ENCODE measurements at regions not wholly inside any gene's neighbourhood (a gene's known extent, or its start where the extent isn't known, plus 50 kb on each side); places are given as distances from the start of the nearest gene placed in this dataset.
"Not testable (repeated sequence)": the region's sequence is repeated elsewhere in the genome, so short reads cannot be mapped to it uniquely, and the experiment has no call there.

DNA sequence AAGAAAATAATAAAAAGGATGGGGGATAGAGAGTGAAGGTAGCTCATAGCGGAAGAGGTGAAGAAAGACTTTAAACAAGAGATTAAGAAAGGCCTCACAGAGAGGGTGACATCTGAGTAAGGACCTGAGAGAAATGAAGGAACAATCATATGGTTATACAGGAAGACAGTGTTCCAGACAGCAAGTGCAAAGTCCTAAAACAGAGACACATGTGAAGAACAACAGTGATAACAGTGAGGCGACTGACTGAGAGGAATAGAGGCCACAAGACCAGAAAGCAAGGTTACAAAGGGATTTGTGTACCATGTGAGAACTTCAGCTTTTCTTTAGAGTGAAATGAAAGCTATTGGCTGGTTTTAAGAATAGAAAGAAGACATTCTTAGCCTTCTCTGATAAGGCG is 141.6 kb upstream of the PALMD start:
- no peak for DNase-seq

DNA sequence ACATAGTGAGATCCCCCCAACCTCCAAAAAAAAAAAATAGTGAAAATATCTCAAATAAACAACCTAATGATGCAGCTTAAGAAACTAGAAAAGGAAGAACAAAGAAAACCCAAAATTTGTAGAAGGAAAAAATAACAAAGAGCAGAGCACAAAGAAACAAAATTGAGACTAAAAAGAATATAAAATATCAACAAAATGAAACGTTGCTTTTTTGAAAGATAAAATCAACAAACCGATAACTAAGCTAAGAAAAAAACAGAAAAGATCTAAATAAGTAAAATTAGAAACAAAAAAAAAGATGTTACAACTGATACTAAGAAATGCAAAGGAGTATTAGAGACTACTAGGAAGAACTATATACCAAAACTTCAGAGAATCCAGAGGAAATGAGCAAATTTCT is 139.3 kb upstream of the PALMD start:
- DNase-seq: no peak

DNA sequence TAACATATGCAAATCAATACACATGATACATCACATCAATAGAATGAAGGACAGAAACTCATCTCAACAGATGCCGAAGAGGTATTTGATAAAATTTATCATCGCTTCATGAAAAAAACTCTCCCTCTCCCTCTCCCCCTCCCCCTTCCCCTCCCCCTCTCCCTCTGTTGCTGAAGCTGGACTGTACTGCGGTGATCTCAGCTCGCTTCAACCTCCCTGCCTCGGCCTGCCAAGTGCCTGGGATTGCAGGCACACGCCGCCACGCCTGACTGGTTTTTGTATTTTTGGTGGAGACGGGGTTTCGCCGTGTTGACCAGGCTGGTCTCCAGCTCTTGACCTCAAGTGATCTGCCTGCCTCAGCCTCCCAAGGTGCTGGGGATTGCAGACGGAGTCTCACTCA is 138.5 kb upstream of the PALMD start:
- not testable (repeated sequence) for DNase-seq

DNA sequence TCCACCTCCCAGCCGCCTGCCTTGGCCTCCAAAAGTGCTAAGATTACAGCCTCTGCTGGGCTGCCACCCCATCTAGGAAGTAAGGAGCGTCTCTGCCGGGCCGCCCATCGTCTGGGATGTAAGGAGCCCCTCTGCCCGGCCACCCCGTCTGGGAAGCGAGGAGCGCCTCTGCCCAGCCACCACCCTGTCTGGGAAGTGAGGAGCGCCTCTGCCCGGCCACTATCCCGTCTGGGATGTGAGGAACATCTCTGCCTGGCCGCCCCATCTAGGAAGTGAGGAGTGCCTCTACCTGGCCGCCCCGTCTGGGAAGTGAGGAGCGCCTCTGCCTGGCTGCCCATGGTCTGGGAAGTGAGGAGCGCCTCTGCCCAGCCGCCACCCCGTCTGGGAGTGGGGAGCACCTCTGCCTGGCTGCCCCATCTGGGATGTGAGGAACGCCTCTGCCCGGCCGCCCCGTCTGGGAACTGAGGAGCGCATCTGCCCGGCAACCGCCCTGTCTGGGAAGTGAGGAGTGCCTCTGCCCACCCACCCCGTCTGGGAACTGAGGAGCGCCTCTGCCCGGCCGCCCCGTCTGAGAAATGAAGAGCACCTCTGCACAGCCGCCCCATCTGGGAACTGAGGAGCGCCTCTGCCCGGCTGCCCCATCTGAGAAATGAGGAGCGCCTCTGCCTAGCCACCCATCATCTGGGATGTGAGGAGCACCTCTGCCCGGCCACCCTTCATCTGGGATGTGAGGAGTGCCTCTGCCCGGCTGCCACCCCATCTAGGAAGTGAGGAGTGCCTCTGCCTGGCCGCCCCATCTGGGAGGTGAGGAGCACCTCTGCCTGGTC is 137.8 kb upstream of the PALMD start:
- no peak for DNase-seq

DNA sequence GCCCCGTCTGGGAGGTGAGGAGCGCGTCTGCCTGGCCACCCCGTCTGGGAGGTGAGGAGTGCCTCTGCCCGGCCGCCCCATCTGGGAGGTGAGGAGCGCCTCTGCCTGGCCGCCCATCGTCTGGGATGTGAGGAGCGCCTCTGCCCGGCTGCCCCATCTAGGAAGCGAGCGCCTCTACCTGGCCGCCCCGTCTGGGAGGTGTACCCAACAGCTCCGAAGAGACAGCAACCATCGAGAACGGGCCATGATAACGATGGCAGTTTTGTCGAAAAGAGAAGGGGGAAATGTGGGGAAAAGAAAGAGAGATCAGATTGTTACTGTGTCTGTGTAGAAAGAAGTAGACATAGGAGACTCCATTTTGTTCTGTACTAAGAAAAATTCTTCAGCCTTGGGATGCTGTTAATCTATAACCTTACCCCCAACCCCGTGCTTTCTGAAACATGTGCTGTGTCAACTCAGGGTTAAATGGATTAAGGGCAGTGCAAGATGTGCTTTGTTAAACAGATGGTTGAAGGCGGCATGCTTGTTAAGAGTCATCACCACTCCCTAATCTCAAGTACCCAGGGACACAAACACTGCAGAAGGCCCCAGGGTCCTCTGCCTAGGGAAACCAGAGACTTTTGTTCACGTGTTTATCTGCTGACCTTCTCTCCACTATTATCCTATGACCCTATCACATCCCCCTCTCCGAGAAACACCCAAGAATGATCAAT is 137.0 kb upstream of the PALMD start:
- not testable (repeated sequence) for DNase-seq

DNA sequence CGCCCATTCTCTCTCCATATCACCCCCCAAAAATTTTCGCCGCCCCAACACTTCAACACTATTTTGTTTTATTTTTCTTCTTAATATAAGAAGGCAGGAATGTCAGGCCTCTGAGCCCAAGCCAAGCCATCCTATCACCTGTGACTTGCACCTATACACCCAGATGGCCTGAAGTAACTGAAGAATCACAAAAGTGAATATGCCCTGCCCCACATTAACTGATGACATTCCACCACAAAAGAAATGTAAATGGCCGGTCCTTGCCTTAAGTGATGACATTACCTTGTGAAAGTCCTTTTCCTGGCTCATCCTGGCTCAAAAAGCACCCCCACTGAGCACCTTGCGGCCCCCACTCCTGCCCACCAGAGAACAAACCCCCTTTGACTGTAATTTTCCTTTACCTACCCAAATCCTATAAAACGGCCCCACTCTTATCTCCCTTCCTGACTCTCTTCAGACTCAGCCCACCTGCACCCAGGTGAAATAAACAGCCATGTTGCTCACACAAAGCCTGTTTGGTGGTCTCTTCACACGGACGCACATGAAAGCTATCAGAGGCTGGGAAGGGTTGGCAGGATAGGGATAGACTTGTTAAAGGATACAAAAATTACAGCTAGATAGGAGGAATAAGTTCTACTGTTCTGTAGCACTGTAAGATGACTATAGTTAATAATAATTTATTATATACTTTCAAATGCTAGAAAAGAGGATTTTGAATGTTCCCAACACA is 130.9 kb upstream of the PALMD start:
- DNase-seq: not testable (repeated sequence)

DNA sequence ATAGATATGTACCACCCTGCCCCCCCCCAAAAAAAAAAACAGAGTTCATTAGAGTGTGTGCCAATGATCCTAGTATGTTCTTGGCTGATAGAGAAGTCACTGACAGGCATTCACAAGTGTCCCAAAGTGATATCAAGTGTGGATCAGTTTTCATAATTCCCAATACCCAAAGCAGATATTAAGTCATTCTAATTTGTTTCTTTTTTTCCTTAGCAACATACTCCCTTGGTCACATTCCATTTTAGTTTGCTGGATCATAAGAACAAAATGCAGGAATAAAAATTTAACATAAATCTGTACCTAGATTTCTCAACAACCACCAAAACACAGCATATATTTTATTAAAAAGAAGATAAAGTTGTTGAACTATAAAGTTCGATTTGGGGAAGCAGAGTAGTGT is 129.8 kb upstream of the PALMD start:
- no peak for DNase-seq

DNA sequence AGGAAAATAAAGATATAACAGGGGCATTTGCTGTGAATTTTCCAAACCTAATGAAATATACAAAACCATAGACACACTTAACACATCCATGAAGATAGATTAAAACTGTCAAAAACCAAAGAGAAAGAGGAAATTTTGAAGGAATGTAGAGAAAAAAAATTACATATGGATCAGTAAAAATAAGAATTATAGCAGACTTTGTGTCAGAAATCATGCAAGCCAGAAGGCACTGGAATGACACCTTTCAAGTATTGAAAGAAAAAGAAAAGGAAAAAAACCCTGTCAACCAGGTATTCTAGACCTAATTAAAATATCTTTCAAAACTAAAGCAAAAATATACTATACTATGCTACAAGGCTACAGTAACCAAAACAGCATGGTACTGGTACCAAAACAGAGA is 125.8 kb upstream of the PALMD start:
- DNase-seq: no peak

DNA sequence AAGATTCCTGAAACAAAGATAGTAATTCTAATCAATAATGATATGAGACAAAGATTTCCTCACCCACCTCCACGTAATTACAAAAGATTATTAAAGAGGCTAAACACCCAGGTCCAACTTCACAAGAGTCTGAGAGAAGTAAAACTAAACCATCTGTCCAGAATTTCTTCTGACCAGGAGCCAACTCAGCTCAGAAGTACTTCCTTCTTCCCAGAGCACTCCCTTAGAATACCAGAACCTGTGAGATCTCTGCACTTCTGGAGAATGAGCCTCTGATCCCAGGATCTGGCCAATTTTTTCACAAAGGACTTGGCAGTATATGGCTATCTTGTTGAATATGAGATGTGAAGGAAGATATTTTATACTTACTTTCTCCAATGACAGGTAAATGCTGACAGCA is 120.6 kb upstream of the PALMD start:
- DNase-seq: no peak

DNA sequence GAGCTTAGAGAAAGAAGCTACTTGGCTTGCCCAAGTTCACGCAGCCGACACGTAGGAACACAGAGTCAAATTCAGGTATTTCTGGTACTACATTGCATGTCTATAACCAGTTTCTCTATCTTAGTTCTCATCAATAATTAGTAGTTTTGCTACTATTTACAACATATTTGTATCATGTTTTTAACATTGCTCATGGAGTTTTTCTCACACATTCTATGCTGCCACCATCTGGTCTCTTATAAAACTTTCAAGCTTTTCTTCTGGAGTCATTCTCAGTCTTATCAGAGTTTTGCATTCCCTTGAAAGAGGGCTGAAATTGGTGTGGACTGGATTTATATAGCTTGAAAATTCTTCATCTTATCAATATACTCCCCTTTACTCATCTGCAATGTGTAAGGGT is 118.8 kb upstream of the PALMD start:
- DNase-seq: no peak

DNA sequence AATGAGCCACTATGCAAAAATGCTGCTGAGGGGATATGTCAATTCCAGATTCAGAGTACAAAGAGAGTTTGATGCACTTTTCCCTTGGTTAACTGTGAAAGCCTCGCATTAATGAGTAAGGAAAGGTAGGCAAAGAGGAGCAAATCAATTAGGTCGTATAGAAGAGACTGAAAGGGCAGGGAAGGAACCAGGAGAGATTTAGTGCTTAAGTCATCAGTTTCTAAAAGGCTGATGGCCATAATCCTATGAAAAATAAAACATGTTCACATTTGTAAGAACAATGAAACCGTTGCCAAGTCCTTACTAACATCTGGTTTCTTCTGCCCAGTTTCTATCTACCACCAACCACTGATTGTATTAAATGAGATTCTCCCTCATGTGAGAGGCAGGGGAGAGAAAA is 118.4 kb upstream of the PALMD start:
- DNase-seq: no peak

DNA sequence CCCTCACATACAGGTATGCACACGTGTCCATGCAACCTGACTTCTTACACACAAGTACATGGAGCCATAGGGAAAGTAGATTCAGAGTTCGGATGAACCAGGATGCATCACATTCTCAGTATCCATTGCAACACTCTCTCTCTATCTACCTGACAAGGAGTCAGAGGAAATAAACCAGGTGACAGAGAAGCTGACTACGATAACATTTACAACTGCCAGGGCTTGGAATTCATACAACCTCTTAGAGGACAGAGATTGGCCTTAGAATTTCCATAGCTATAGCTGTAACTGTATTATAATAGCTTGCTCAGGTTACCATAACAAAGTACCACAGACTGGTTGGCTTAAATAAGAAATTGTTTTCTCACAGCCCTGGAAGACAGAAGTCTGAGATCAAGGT is 116.9 kb upstream of the PALMD start:
- DNase-seq: no peak

DNA sequence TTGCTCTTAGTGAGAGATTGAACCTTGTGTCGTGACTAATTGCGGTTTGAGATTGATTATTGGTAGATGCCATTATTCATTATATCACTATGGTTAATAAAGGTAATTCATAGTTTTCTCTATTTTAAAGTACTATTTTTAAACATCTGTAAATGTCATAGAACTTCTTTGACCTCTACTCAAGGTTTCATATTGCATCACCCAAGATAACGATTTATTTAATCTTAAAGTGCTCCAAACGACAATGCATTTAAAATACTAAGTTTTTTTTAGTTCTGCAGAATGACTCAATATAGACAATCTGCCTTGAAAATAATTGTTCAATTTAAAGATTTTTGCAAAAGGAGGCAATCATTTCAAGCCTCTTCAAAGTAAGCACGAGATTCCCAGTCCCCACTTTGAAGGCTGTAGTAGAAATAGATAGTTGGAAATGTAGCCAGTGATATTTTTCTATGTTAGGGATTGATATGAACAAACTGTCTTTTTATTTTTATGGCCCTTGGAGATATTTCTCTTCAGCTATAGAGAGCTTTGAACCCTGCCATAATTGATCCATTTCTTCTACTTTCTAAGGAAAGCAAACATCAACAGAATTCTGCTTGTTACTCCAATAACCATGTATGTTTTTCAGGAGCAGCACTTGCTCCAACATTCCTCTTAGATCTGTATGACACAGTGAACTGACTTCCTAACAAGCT is 114.2 kb upstream of the PALMD start:
- DNase-seq: no peak

DNA sequence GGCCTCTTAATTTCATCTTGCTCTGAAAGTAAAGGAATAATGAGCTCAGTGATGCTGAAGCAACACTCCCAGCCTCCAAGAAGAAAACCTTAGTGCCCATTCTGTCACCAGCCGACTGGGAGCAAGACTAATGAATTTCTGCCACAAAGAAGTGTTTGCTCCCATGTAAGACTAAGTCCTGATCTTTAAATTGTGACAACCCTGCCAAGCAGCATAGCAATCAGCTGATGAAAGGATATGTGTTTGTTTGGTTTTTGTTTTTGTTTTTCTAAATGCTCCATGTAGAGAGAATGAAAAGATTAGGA is 113.7 kb upstream of the PALMD start:
- DNase-seq: no peak

DNA sequence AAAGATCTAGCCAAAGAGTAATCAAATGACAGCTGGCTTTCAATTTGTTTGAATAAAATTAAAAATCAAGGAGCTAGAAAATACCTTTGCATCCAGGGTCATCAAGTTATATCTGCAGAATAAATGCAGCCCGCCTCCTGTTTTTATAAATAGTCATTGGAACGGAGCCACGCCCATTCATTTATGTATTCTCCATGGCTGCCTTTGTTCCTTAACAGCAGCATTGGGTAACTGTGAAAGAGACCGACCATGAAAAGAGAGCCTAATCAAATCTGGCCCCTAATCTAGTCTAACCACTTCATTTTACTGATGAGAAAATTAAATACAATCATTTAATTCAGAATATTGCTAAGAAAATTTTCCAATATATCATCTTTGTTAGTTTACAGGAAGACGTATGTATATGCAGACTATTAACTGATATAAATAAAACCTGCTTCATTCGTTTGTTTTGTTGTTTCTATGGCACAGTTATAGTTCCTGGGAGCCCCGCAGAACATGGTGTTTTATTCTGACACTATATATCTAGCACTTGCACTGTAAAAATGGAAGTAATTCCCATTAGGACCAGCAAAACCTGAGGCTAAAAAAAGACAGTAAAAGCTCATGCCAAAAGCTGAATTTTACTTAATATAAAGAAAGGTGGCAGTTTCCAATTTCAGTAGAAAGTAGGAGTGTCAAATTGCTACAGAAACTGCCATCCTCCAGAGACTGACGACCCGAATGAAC is 111.8 kb upstream of the PALMD start:
- DNase-seq: no peak

DNA sequence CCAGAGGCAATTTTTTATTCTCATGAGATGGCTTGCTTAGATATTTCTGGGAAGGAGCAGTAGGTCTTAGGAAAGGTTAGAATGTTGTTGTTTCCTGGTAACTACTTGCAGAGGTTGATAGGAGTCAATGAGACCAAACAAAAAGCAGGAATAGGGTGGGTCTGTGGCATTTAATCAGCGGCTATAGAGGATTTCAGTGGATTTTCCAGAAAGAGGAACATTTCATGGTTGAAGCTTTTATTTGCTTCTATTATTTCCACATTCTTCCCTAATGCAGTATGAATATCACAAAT is 111.3 kb upstream of the PALMD start:
- no peak for DNase-seq

DNA sequence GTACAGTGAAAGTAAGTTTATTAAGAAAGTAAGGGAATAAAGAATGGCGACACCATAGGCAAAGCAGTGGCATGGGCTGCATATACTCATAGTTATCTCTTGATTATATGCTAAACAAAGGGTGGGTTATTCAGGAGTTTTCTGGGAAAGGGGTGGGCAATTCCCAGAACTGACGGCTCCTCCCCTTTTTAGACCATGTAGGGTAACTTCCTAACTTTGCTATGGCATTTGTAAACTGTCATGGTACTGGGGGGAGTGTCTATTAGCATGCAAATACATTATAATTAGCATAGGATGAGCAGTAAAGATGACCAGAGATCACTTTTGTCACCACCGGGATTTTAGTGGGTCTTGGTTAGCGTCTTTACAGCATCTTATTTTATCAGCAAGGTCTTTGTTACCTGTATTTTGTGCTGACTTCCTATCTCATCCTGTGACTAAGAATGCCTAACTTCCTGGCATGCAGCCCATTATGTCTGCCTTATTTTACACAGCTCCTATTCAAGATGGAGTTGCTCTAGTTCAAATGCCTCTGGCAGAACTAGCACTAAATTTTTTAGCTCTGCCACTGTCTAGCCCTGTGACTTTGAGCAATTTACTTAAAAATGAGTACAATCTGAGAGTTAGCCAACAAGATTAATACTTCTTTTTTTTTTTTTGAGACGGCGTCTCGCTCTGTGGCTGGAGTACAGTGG is 110.3 kb upstream of the PALMD start:
- no peak for DNase-seq

DNA sequence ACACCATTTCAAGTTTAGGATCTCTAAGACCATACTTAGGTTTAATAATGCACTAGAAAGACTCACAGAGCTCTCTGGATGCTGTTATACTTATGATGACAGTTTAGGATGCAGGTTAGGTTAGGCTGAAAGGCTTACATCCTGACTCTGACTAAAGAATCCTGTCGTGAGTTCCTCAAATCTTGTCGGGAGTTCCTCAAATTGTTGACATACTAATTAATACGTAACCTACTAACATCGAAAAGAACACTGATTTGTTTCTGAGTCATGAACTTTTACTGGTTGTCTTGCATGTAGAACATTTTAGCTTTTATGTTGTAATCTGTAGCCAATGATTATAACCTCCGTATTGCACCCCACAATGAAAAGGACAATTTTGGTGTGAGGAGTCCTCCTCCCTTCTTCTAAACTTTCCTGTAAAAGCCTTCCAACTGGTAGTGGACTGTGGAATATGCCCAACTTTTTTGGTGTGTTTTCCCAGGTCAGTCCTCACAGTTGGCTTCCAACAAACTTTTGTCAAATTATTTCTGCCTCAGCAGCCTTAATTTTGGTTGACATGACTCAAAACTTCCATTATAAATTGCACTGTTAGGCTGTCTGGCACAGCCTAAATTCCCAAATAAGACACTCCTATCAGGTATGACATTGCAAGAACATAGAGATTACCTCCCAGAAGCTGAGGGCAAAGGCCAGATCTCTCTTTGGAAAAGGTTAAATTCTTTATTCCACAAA is 107.9 kb upstream of the PALMD start:
- DNase-seq: no peak

DNA sequence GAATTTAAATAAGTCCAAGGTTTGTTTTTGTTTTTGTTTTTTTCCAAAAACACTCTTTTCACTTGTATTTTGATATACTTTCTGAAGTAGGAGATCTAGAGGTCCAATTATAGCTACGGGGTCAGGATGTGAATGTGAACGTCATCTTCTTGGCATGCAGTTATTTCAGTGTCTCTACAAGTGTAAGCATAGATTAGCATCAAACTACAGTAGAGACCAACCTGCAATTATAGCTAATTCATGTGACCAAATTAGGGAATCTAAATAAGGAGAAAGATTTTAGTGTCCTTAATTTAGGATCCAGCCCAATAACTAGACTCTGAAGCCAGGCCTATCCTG is 107.3 kb upstream of the PALMD start:
- DNase-seq: no peak

DNA sequence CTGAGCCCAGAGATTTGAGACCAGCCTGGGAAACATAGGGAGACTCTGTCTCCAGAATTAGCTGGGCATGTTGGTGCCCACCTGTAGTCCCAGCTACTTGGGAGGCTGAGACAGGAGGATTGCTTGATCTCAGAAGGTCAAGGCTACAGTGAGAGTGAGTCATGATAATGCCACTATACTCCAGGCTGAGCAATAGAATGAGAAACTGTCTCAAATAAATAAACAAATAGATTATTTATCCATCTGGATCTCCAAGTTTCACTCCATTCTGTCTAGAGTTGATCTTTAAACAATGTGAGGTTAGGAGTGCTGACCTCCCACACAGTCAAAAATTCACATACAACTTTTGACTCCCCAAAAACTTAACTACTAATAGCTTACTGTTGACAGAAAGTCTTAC is 106.8 kb upstream of the PALMD start:
- no peak for DNase-seq

DNA sequence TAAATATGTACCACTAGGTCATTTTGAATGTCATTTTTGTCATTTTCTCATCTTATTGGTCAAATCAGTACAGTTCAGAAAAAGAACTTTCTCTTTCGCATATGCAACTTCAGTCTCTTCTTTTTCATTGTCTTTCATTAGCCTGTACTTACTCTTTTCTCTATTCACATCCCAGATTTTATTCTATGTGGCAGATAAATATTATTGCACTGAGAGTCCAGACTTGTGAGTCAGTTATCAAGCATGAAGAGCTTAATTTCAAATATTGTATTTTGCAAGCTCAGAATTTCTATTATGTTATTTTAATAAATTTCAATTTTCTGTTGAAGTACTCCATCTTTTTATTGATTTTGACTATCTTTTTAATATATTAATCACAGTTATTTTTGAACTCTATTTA is 105.2 kb upstream of the PALMD start:
- DNase-seq: no peak

DNA sequence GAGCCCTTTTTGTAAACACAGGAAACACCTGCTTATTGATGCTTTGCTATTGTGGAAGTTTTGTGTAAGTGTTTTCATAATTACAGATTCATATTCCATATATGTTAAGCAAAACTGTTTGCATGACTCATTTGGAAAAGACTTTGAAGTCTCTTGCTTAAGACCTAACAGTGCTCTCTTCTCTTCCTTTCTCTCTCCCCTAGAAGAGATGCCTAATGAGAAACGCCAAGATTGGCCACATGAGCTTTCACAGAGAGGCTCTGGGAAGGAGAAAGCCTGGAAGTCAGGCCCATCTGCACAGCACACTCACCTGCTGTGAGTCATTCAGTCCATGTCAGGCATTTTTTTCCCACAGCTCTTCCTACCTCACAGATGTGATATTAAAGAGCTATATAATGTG is 101.6 kb upstream of the PALMD start:
- no peak for DNase-seq
